ENCODE measurements at regions not wholly inside any gene's neighbourhood (a gene's known extent, or its start where the extent isn't known, plus 50 kb on each side); places are given as distances from the start of the nearest gene placed in this dataset.

DNA sequence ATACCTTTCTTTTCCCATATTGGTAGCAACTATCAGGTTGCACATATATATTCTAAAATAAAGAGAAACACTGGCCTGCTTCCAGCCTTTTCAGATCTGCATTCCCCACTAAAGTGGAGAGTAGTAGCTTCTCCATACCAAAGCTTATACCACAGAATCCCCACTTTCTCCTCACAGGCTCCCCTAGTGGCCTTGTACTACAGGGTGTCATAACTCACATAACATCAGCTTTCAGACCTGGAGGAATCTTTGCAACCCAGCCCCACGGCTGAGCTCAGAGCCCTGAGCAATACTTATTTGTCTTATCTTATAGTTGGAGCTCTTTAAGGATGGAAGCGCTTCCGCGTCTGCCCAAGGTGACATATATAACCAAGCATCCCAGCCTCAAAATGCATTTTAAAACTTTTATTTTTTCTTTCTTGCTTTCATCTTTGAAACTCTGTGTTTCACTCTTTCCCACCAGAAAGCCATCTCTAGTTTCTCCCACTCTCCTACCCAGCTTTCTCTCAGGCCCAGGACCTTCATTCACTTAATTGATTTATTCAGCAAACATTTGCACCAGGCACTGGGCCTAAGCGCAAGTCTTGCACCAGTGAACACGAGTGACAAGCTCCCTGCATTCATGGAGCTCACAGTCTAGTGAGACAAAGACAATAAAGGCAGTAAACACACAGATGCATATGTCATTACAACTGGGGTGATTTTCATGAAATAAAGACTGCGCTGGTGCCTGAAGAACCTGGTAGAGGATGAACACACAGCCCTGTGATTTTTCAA lies 254.7 kb downstream of the IPO8 start:
- TF ChIP-seq, protein P1, sequence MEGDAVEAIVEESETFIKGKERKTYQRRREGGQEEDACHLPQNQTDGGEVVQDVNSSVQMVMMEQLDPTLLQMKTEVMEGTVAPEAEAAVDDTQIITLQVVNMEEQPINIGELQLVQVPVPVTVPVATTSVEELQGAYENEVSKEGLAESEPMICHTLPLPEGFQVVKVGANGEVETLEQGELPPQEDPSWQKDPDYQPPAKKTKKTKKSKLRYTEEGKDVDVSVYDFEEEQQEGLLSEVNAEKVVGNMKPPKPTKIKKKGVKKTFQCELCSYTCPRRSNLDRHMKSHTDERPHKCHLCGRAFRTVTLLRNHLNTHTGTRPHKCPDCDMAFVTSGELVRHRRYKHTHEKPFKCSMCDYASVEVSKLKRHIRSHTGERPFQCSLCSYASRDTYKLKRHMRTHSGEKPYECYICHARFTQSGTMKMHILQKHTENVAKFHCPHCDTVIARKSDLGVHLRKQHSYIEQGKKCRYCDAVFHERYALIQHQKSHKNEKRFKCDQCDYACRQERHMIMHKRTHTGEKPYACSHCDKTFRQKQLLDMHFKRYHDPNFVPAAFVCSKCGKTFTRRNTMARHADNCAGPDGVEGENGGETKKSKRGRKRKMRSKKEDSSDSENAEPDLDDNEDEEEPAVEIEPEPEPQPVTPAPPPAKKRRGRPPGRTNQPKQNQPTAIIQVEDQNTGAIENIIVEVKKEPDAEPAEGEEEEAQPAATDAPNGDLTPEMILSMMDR (IDR thresholded peaks at IDR 0.05), result no peak
- TF ChIP-seq POLR2A (IDR thresholded peaks at IDR 0.05), result no peak
